A172 (cell line): ENCODE measurements at regions not wholly inside any gene's neighbourhood (a gene's known extent, or its start where the extent isn't known, plus 50 kb on each side); places are given as distances from the start of the nearest gene placed in this dataset.
"Not testable (repeated sequence)": the region's sequence is repeated elsewhere in the genome, so short reads cannot be mapped to it uniquely, and the experiment has no call there.

ENCODE experiments used
- DNase-seq: peaks from one replicate; pipeline ENCODE4 v3.0.0-alpha.2; 2015; ENCODE audit warnings: low spot score

GRCh38 chr1:185439727-185440415 is 122.8 kb upstream of the IVNS1ABP start:
- DNase-seq, result peak; percentile 78

- DNase-seq, result peak; percentile 40
Measured at GRCh38 chr1:185438936-185439335, 121.9 kb upstream of the IVNS1ABP start.

- DNase-seq, result no peak
Measured at GRCh38 chr1:185435696-185436379, 118.8 kb upstream of the IVNS1ABP start.

GRCh38 chr1:185434721-185435120 is 117.7 kb upstream of the IVNS1ABP start:
- no peak for DNase-seq

GRCh38 chr1:185433667-185434066 is 116.6 kb upstream of the IVNS1ABP start:
- no peak for DNase-seq

GRCh38 chr1:185432948-185433347 is 115.9 kb upstream of the IVNS1ABP start:
- no peak for DNase-seq

GRCh38 chr1:185431612-185432011 is 114.6 kb upstream of the IVNS1ABP start:
- DNase-seq, result no peak

GRCh38 chr1:185429668-185430067 is 112.6 kb upstream of the IVNS1ABP start:
- DNase-seq, result not testable (repeated sequence)

GRCh38 chr1:185427776-185428175 is 110.7 kb upstream of the IVNS1ABP start:
- no peak for DNase-seq

- no peak for DNase-seq
Measured at GRCh38 chr1:185427264-185427663, 110.2 kb upstream of the IVNS1ABP start.

- no peak for DNase-seq
Measured at GRCh38 chr1:185426848-185427247, 109.8 kb upstream of the IVNS1ABP start.

- DNase-seq, result no peak
Measured at GRCh38 chr1:185425163-185425562, 108.1 kb upstream of the IVNS1ABP start.

GRCh38 chr1:185421485-185422107 is 104.6 kb upstream of the IVNS1ABP start:
- no peak for DNase-seq

GRCh38 chr1:185420588-185421081 is 103.6 kb upstream of the IVNS1ABP start:
- no peak for DNase-seq

GRCh38 chr1:185419718-185420117 is 102.7 kb upstream of the IVNS1ABP start:
- DNase-seq, result no peak

GRCh38 chr1:185418472-185418871 is 101.4 kb upstream of the IVNS1ABP start:
- no peak for DNase-seq

GRCh38 chr1:185412385-185413087 is 95.5 kb upstream of the IVNS1ABP start:
- DNase-seq, result no peak

- DNase-seq, result no peak
Measured at GRCh38 chr1:185409763-185410528, 92.9 kb upstream of the IVNS1ABP start.

- DNase-seq, result no peak
Measured at GRCh38 chr1:185409345-185409744, 92.3 kb upstream of the IVNS1ABP start.

GRCh38 chr1:185408700-185409270 is 91.7 kb upstream of the IVNS1ABP start:
- DNase-seq, result peak; percentile 35

- no peak for DNase-seq
Measured at GRCh38 chr1:185406691-185407009, 89.6 kb upstream of the IVNS1ABP start.
